ENCODE measurements at regions not wholly inside any gene's neighbourhood (a gene's known extent, or its start where the extent isn't known, plus 50 kb on each side); places are given as distances from the start of the nearest gene placed in this dataset.

DNA sequence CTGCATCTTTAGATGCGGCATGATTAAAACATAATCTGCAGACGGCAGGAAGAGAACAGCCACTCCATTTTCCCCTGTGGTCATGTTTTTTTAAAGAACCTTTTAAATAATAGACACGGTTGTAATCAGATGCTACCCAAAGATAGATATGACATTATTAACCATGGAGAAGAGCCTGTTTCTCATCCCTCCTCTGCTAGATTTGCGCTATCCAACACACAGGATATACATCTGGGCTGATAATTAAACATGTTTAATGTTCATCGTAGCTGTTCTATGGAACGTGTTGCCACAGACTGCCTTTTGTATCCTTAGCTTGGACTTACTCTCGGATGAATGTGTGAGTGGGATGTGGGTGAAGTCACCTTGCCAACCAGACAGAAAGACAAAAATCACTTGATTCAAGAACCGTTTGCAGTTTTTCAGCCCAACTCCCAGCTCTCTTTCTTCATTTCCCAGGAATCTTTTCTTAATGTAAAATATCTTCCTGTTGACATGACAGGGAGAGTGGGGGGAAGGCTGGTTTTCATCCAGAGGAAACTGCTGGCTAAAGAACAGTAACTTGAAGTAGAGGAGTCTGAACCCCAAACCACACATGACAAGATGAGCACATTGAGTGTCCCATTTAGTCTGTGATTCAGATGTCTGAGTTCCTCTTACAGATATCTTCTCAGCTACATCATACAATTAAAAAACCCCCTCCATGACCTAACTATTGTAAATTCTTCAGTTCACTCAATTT lies 118.6 kb upstream of the PRICKLE2 start:
- no peak overlapping the region for H3K4me3 ChIP-seq (ENCODE audit: low read depth, low read length)
- no peak for DNase-seq (ENCODE audit: low read depth)
- in situ Hi-C loops (cut with HindIII; ENCODE audit: low sequenced_read_pairs): no loop called here
- TF ChIP-seq, protein P1, sequence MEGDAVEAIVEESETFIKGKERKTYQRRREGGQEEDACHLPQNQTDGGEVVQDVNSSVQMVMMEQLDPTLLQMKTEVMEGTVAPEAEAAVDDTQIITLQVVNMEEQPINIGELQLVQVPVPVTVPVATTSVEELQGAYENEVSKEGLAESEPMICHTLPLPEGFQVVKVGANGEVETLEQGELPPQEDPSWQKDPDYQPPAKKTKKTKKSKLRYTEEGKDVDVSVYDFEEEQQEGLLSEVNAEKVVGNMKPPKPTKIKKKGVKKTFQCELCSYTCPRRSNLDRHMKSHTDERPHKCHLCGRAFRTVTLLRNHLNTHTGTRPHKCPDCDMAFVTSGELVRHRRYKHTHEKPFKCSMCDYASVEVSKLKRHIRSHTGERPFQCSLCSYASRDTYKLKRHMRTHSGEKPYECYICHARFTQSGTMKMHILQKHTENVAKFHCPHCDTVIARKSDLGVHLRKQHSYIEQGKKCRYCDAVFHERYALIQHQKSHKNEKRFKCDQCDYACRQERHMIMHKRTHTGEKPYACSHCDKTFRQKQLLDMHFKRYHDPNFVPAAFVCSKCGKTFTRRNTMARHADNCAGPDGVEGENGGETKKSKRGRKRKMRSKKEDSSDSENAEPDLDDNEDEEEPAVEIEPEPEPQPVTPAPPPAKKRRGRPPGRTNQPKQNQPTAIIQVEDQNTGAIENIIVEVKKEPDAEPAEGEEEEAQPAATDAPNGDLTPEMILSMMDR (IDR thresholded peaks at IDR 0.05; ENCODE audit: low read depth, low read length, missing control alignments): no peak

DNA sequence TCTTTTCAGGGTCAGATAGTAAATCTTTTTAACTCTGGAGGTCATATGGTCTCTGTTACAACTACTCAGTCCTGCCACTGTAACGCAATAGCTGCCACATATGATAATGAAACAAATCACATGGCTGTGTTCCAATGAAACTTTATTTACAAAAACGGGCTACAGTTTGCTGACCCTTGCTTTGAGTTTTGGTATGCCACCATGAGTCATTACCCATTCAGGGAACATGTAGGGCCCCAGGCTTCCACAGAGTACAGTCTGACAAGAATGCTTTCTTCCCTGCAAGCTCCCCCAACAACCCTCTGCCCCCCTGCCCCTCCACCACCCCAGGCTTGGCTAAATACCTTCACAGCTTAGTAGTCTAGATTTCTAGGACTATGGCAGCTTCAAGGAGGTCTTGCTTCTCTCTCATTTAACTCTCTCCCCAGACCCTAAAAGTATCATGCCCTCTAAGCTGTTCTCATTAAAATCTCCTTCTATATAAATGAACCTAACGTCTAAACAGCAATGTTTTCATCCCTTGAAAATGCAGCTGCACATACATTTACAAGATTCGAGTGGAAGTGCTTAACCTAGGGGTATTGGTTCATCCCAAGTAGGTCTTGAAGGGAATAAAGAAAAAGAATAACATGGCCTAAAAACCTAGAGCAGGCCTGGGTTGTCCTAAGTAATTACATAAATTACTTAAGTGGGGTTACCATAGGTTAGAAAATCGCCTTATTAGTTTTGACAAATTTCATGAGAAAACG lies 117.8 kb upstream of the PRICKLE2 start:
- no peak overlapping the region for H3K4me3 ChIP-seq (ENCODE audit: low read depth, low read length)
- TF ChIP-seq, protein P1 (IDR thresholded peaks at IDR 0.05; ENCODE audit: low read depth, low read length, missing control alignments): no peak
- in situ Hi-C loops (cut with HindIII; ENCODE audit: low sequenced_read_pairs): no loop called here
- no peak for DNase-seq (ENCODE audit: low read depth)

DNA sequence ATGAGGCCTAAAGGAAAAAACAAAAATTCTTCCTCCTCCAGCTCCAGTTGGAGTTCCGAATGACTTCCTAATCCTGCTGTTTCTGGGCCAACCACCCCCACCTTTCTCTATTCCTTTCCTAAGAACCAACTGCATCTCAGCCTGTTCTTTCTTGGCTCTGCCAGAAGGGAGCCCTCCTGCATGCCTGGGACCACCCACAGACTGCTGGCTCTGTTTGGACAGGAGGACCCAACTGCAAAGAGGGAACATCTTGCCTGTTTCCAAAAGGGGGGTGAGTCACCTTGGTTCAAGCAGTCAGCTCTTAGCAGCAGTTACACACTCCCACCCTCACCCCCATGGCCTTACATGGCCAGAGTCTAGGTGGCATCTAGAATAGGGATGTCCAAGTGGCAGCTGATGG lies 116.0 kb upstream of the PRICKLE2 start:
- H3K4me3 ChIP-seq (ENCODE audit: low read depth, low read length): no peak overlapping the region
- TF ChIP-seq, protein P1 (IDR thresholded peaks at IDR 0.05; ENCODE audit: low read depth, low read length, missing control alignments): no peak
- DNase-seq (ENCODE audit: low read depth): no peak
- in situ Hi-C loops (cut with HindIII; ENCODE audit: low sequenced_read_pairs): no loop called here

DNA sequence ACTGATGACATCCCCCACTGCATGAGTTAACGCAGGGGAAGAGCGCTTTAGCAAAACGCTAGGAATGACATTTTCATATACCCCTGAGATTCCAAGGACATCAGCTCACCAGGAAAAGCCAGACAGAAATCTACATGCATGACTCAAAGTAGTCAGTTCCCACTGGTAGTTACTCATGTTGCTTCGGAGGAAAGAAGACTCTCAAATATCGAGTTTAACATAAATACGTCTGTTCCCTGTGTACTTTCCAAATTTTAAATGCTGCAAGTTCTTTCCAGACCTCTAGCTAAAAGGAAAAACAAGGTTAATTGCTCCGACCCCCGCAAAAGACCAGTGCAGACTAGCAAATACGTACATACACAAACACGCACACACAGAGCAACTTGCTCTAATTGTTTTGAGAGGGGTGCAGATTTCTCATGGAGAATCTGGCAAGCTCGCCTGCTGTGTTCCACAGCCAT lies 115.4 kb upstream of the PRICKLE2 start:
- no peak overlapping the region for H3K4me3 ChIP-seq (ENCODE audit: low read depth, low read length)
- no peak for DNase-seq (ENCODE audit: low read depth)
- in situ Hi-C loops (cut with HindIII; ENCODE audit: low sequenced_read_pairs): no loop called here
- TF ChIP-seq, protein P1 (IDR thresholded peaks at IDR 0.05; ENCODE audit: low read depth, low read length, missing control alignments): no peak

DNA sequence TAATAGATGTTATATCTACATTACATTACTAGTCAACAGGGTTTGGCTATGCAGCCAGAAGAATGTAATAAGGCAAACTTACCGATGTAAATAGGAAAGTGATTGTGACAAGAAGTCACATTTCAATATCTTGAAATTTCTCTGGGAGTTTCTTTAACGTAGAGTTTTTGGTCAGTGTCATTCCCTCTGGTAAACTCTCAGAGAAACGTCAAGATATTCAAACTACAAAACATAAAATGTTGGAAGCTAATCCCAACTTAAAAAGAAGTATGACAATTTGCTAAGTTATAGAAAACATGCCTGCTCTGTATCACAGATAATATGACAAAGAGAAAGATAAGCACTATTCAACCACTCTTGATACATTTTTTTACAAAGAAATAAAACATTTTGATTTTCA lies 111.2 kb upstream of the PRICKLE2 start:
- in situ Hi-C loops (cut with HindIII; ENCODE audit: low sequenced_read_pairs): no loop called here
- DNase-seq (ENCODE audit: low read depth): no peak
- H3K4me3 ChIP-seq (ENCODE audit: low read depth, low read length): no peak overlapping the region
- TF ChIP-seq, protein P1 (IDR thresholded peaks at IDR 0.05; ENCODE audit: low read depth, low read length, missing control alignments): no peak

DNA sequence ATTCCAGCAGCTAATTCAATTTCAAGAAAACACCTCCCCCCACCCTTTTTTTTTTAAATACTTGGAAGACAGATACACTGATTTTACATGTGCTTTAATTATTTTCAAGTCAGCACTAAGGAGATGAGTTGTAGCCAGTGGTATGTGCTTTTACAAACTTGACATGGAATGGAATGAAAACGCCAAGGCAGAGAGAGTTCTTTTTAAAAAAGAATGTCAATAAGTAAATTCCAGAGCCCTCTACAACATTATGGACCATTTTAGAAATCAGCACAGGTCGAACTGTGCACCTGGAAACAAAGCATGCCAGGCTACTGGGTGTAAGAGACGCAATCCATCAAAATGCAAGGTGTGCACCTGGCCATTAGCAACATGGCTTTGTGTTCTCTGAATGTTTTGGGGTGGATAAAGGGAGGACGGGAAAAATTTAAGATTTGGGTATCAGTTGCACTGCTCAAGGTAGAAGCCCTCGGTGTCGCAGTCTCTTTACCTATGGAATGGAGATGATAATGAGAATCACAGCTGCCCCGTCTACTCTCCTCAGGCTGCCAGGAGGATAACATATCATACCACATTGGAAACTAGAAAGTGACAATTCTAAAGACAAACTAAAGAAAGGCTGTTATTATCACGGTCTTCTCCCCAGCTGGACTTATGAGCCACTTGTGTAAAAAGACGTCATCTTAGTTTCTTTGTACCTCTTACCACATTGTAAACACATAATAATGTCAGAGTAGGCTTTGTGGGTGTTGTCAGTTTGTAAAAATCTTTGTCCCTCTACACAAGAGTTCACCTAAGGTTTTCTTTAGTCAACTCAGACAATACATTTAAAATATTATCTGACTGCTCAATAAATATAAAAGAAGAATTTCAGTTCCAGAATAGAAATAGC lies 107.4 kb upstream of the PRICKLE2 start:
- TF ChIP-seq, protein P1 (IDR thresholded peaks at IDR 0.05; ENCODE audit: low read depth, low read length, missing control alignments): no peak
- H3K4me3 ChIP-seq (ENCODE audit: low read depth, low read length): no peak overlapping the region
- no peak for DNase-seq (ENCODE audit: low read depth)
- in situ Hi-C loops (cut with HindIII; ENCODE audit: low sequenced_read_pairs): no loop called here

Measured in astrocyte of the cerebellum (primary cell).